ENCODE measurements at regions not wholly inside any gene's neighbourhood (a gene's known extent, or its start where the extent isn't known, plus 50 kb on each side); places are given as distances from the start of the nearest gene placed in this dataset.

- no peak for TF ChIP-seq CTCF (IDR thresholded peaks at IDR 0.05)
- TF ChIP-seq ZFX (IDR thresholded peaks at IDR 0.05; ENCODE audit: borderline replicate concordance) = no peak
Observed at GRCh38 chr22:47230741-47231140, 468.3 kb downstream of the TBC1D22A start.
